ENCODE measurements at regions not wholly inside any gene's neighbourhood (a gene's known extent, or its start where the extent isn't known, plus 50 kb on each side); places are given as distances from the start of the nearest gene placed in this dataset.

GRCh38 chr14:105845725-105846309 lies 319.4 kb downstream of the TMEM121 start:
- H3K4me1 Mint-ChIP-seq (ENCODE audit: low read depth), result no peaks in the 10 kb centered on the region
- H3K36me3 Mint-ChIP-seq (ENCODE audit: low read depth), result no peaks in the 10 kb centered on the region
- H3K27me3 Mint-ChIP-seq, result no peaks in the 10 kb centered on the region
- H3K36me3 ChIP-seq (ENCODE audit: insufficient read depth, low read length), result no peaks in the 10 kb centered on the region
- H3K27me3 ChIP-seq (ENCODE audit: control insufficient read depth in 1 of 2, insufficient read depth in 2 of 2, low read length in 2 of 2), result no peaks in the 10 kb centered on the region
- H3K9me3 ChIP-seq (ENCODE audit: control insufficient read depth in 1 of 2, insufficient read depth in 1 of 2, low read length in 2 of 2), result no peaks in the 10 kb centered on the region
- no peak overlapping the region for H3K4me3 ChIP-seq (ENCODE audit: low read length)
- no peak overlapping the region for H3K4me3 Mint-ChIP-seq
- H3K9me3 Mint-ChIP-seq, result no peaks in the 10 kb centered on the region
- intact Hi-C loops (cut with DNase I, micrococcal nuclease), result no loop called here
- no peak for DNase-seq
- no peak overlapping the region for H3K27ac ChIP-seq (ENCODE audit: low read depth in 1 of 2, low read length in 2 of 2)
- ChIA-PET POLR2A (no interaction called here), CTCF (no interaction called here)
- no peaks in the 10 kb centered on the region for H3K4me1 ChIP-seq (ENCODE audit: insufficient read depth, low read length)
- H3K27ac Mint-ChIP-seq, result no peak overlapping the region
- no peak for TF ChIP-seq CTCF (IDR thresholded peaks at IDR 0.05)
- ATAC-seq (ENCODE audit: poor library complexity), result no peak

GRCh38 chr14:105846312-105846711 lies 319.9 kb downstream of the TMEM121 start:
- Mint-ChIP-seq H3K4me1 (ENCODE audit: low read depth) (no peaks in the 10 kb centered on the region), H3K27ac (no peak overlapping the region), H3K36me3 (ENCODE audit: low read depth) (no peaks in the 10 kb centered on the region), H3K27me3 (no peaks in the 10 kb centered on the region), H3K9me3 (no peaks in the 10 kb centered on the region), H3K4me3 (no peak overlapping the region)
- DNase-seq (no peak), ATAC-seq (ENCODE audit: poor library complexity) (no peak)
- H3K27me3 ChIP-seq (ENCODE audit: control insufficient read depth in 1 of 2, insufficient read depth in 2 of 2, low read length in 2 of 2), result no peaks in the 10 kb centered on the region
- H3K36me3 ChIP-seq (ENCODE audit: insufficient read depth, low read length), result no peaks in the 10 kb centered on the region
- no peaks in the 10 kb centered on the region for H3K4me1 ChIP-seq (ENCODE audit: insufficient read depth, low read length)
- intact Hi-C loops (cut with DNase I, micrococcal nuclease), result no loop called here
- H3K4me3 ChIP-seq (ENCODE audit: low read length), result no peak overlapping the region
- no peaks in the 10 kb centered on the region for H3K9me3 ChIP-seq (ENCODE audit: control insufficient read depth in 1 of 2, insufficient read depth in 1 of 2, low read length in 2 of 2)
- no peak for TF ChIP-seq CTCF (IDR thresholded peaks at IDR 0.05)
- ChIA-PET POLR2A (no interaction called here), CTCF (no interaction called here)
- no peak overlapping the region for H3K27ac ChIP-seq (ENCODE audit: low read depth in 1 of 2, low read length in 2 of 2)

GRCh38 chr14:105847400-105847799 lies 321.0 kb downstream of the TMEM121 start:
- Histone ChIP-seq H3K27ac (ENCODE audit: low read depth in 1 of 2, low read length in 2 of 2) (no peak overlapping the region), H3K27me3 (ENCODE audit: control insufficient read depth in 1 of 2, insufficient read depth in 2 of 2, low read length in 2 of 2) (no peaks in the 10 kb centered on the region), H3K9me3 (ENCODE audit: control insufficient read depth in 1 of 2, insufficient read depth in 1 of 2, low read length in 2 of 2) (no peaks in the 10 kb centered on the region), H3K4me3 (ENCODE audit: low read length) (no peak overlapping the region), H3K4me1 (ENCODE audit: insufficient read depth, low read length) (no peaks in the 10 kb centered on the region), H3K36me3 (ENCODE audit: insufficient read depth, low read length) (no peaks in the 10 kb centered on the region)
- H3K36me3 Mint-ChIP-seq (ENCODE audit: low read depth), result no peaks in the 10 kb centered on the region
- H3K27me3 Mint-ChIP-seq, result no peaks in the 10 kb centered on the region
- H3K4me1 Mint-ChIP-seq (ENCODE audit: low read depth), result no peaks in the 10 kb centered on the region
- ChIA-PET CTCF (no interaction called here), POLR2A (no interaction called here)
- no peak overlapping the region for H3K4me3 Mint-ChIP-seq
- no peak for TF ChIP-seq CTCF (IDR thresholded peaks at IDR 0.05)
- ATAC-seq (ENCODE audit: poor library complexity) (no peak), DNase-seq (no peak)
- H3K9me3 Mint-ChIP-seq, result no peaks in the 10 kb centered on the region
- no peak overlapping the region for H3K27ac Mint-ChIP-seq
- intact Hi-C loops (cut with DNase I, micrococcal nuclease), result no loop called here

Measured in CD4-positive, alpha-beta T cell (primary cell).